ENCODE measurements at regions not wholly inside any gene's neighbourhood (a gene's known extent, or its start where the extent isn't known, plus 50 kb on each side); places are given as distances from the start of the nearest gene placed in this dataset.
"Not testable (repeated sequence)": the region's sequence is repeated elsewhere in the genome, so short reads cannot be mapped to it uniquely, and the experiment has no call there.

GRCh38 chr17:71423871-71424546 is 696.8 kb upstream of the SOX9 start:
- DNase-seq = peak; percentile 100

- DNase-seq = no peak
These were observed 693.0 kb upstream of the SOX9 start for GRCh38 chr17:71427801-71428200.

- no peak for DNase-seq
These were observed 691.9 kb upstream of the SOX9 start for GRCh38 chr17:71428897-71429296.

GRCh38 chr17:71430281-71430680 is 690.5 kb upstream of the SOX9 start:
- no peak for DNase-seq

- no peak for DNase-seq
These were observed 689.7 kb upstream of the SOX9 start for GRCh38 chr17:71431146-71431545.

GRCh38 chr17:71432378-71433315 is 688.2 kb upstream of the SOX9 start:
- DNase-seq = no peak

- DNase-seq = no peak
These were observed 686.1 kb upstream of the SOX9 start for GRCh38 chr17:71434716-71435115.

- DNase-seq = no peak
These were observed 684.3 kb upstream of the SOX9 start for GRCh38 chr17:71436479-71436878.

GRCh38 chr17:71437166-71437565 is 683.7 kb upstream of the SOX9 start:
- no peak for DNase-seq

GRCh38 chr17:71438631-71439146 is 682.1 kb upstream of the SOX9 start:
- peak; percentile 95 for DNase-seq

- no peak for DNase-seq
These were observed 680.3 kb upstream of the SOX9 start for GRCh38 chr17:71440513-71440912.

GRCh38 chr17:71441098-71441497 is 679.7 kb upstream of the SOX9 start:
- no peak for DNase-seq

GRCh38 chr17:71444078-71444477 is 676.7 kb upstream of the SOX9 start:
- no peak for DNase-seq

GRCh38 chr17:71446645-71447437 is 674.0 kb upstream of the SOX9 start:
- no peak for DNase-seq

GRCh38 chr17:71447644-71448043 is 673.2 kb upstream of the SOX9 start:
- no peak for DNase-seq

GRCh38 chr17:71450657-71451056 is 670.2 kb upstream of the SOX9 start:
- DNase-seq = not testable (repeated sequence)

GRCh38 chr17:71453876-71454422 is 666.9 kb upstream of the SOX9 start:
- no peak for DNase-seq

GRCh38 chr17:71455219-71455618 is 665.6 kb upstream of the SOX9 start:
- no peak for DNase-seq

- no peak for DNase-seq
These were observed 662.5 kb upstream of the SOX9 start for GRCh38 chr17:71458322-71458721.

- DNase-seq = no peak
These were observed 659.9 kb upstream of the SOX9 start for GRCh38 chr17:71460943-71461342.

GRCh38 chr17:71461498-71462169 is 659.2 kb upstream of the SOX9 start:
- no peak for DNase-seq

GRCh38 chr17:71464241-71464640 is 656.6 kb upstream of the SOX9 start:
- DNase-seq = no peak

Measured in DMS153 (cell line).